H1 (cell line): ENCODE measurements at regions not wholly inside any gene's neighbourhood (a gene's known extent, or its start where the extent isn't known, plus 50 kb on each side); places are given as distances from the start of the nearest gene placed in this dataset.
A peak's percentile ranks its signal among the peaks of the same experiment; 100 is the strongest.

Experiments
- CTCF ChIA-PET: fragments of 300-600 bp; sonication (Branson Sonifier 250); formaldehyde crosslinking; loops from one replicate; lab custom pipeline; 2021; ENCODE audit not compliant: partially characterized antibody; lab: Charles Lee
- POLR2A ChIA-PET: fragments of 300-600 bp; sonication (Branson Sonifier 250); formaldehyde crosslinking; loops from one replicate; lab custom pipeline; 2021; ENCODE audit warnings: inconsistent platforms; ENCODE audit not compliant: partially characterized antibody; lab: Charles Lee
- DNase-seq, 2 experiments: peaks; one replicate each; pipeline versions ENCODE4 v3.0.0 to v3.0.0-alpha.2; 2010 to 2022; ENCODE audit warnings: low spot score in 2 of 2, low read depth in 1 of 2, mixed read lengths in 1 of 2
- FAIRE-seq: peaks from 2 replicates; lab custom pipeline; 2011; peaks lifted over from hg19 to GRCh38; lab: Jason Lieb, UNC
- H2AFZ ChIP-seq: 2 replicates; pipeline ENCODE4 v1.8.1; 2012; ENCODE audit warnings: low read length, inconsistent platforms
- H2AK5ac ChIP-seq: 2 replicates; pipeline ENCODE4 v1.6.1; 2013; ENCODE audit warnings: low read depth, low read length
- H2BK120ac ChIP-seq: replicated peaks from 2 replicates; pipeline ENCODE3; 2013; ENCODE audit warnings: low read depth, low read length, inconsistent platforms
- H2BK12ac ChIP-seq: 2 replicates; pipeline ENCODE4 v1.6.1; 2013; ENCODE audit warnings: low read depth, low read length
- H2BK15ac ChIP-seq: 2 replicates; pipeline ENCODE4 v1.6.1; 2013; ENCODE audit warnings: low read length
- H2BK20ac ChIP-seq: 2 replicates; pipeline ENCODE4 v1.6.1; 2013; ENCODE audit warnings: low read length
- H2BK5ac ChIP-seq: 2 replicates; pipeline ENCODE4 v1.6.1; 2013; ENCODE audit warnings: low read depth, low read length
- H3K14ac ChIP-seq: 2 replicates; pipeline ENCODE4 v1.6.1; 2013; ENCODE audit warnings: inconsistent platforms; ENCODE audit not compliant: insufficient read length
- H3K18ac ChIP-seq: 2 replicates; pipeline ENCODE4 v1.6.1; 2013; ENCODE audit warnings: low read length; ENCODE audit errors: extremely low read depth
- H3K23ac ChIP-seq: 2 replicates; pipeline ENCODE4 v1.6.1; 2013; ENCODE audit warnings: inconsistent platforms; ENCODE audit not compliant: insufficient read length
- H3K23me2 ChIP-seq: 2 replicates; pipeline ENCODE4 v1.6.1; 2013; ENCODE audit warnings: low read depth, low read length
- H3K27ac ChIP-seq: 2 replicates; pipeline ENCODE4 v1.6.1; 2011; ENCODE audit warnings: low read depth, low read length, inconsistent platforms
- H3K27me3 ChIP-seq, 4 experiments: replicated peaks in 1 of 4; 1 replicate in 1 of 4; 2 replicates in 3 of 4; pipeline versions ENCODE4 v1.6.1 to v1.8.1; 2011 to 2013; ENCODE audit warnings: low read length in 3 of 4, mild to moderate bottlenecking in 3 of 4, inconsistent platforms in 2 of 4, mixed read lengths in 2 of 4, moderate library complexity in 1 of 4; ENCODE audit not compliant: control insufficient read depth in 3 of 4, insufficient read depth in 3 of 4; ENCODE audit errors: extremely low read depth in 1 of 4
- H3K36me3 ChIP-seq, 4 experiments: 2 replicates each; pipeline versions ENCODE4 v1.6.1 to v1.8.1; 2011 to 2013; ENCODE audit warnings: mild to moderate bottlenecking in 4 of 4, low read length in 3 of 4, moderate library complexity in 2 of 4, control low read depth in 1 of 4, inconsistent platforms in 1 of 4; ENCODE audit not compliant: insufficient read depth in 4 of 4, control insufficient read depth in 2 of 4
- H3K4ac ChIP-seq: replicated peaks from 2 replicates; pipeline ENCODE3; 2013; ENCODE audit warnings: low read length, low read depth, mixed read lengths, inconsistent platforms; ENCODE audit not compliant: insufficient read length
- H3K4me1 ChIP-seq, 4 experiments: replicated peaks in 1 of 4; 1 replicate in 1 of 4; 2 replicates in 3 of 4; pipeline versions ENCODE4 v1.6.1 to v1.8.1; 2011 to 2013; ENCODE audit warnings: low read length in 3 of 4, inconsistent platforms in 2 of 4, mixed read lengths in 1 of 4; ENCODE audit not compliant: insufficient read depth in 4 of 4, control insufficient read depth in 3 of 4
- H3K4me2 ChIP-seq, 2 experiments: 2 replicates each; pipeline versions ENCODE4 v1.6.1 to v1.8.1; 2011 to 2013; ENCODE audit warnings: low read depth in 2 of 2, low read length in 2 of 2, control low read depth in 1 of 2, inconsistent platforms in 1 of 2, mild to moderate bottlenecking in 1 of 2; ENCODE audit not compliant: insufficient read depth in 1 of 2
- H3K4me3 ChIP-seq, 4 experiments: fragments of 200-600, 300-600 bp in 1 of 4; sonication (generic), shearing (Covaris generic), sonication (Bioruptor Twin) in 1 of 4; 2 replicates each; pipeline versions ENCODE4 v1.5.1 to v1.8.1; 2011 to 2016; ENCODE audit warnings: low read length in 4 of 4, low read depth in 3 of 4, control low read depth in 2 of 4, inconsistent platforms in 2 of 4, mild to moderate bottlenecking in 2 of 4, mixed read lengths in 1 of 4, moderate library complexity in 1 of 4; ENCODE audit not compliant: insufficient read depth in 2 of 4; ENCODE audit errors: extremely low read depth in 1 of 4
- H3K56ac ChIP-seq: replicated peaks from 2 replicates; pipeline ENCODE3; 2013; ENCODE audit warnings: low read depth, mild to moderate bottlenecking, mixed read lengths, low read length, inconsistent platforms; ENCODE audit not compliant: insufficient read length
- H3K79me1 ChIP-seq: 2 replicates; pipeline ENCODE4 v1.6.1; 2013; ENCODE audit warnings: low read depth, low read length, control low read depth
- H3K79me2 ChIP-seq, 2 experiments: 2 replicates each; pipeline versions ENCODE4 v1.6.1 to v1.8.1; 2012 to 2013; ENCODE audit warnings: low read length in 2 of 2, mild to moderate bottlenecking in 2 of 2, inconsistent platforms in 1 of 2; ENCODE audit not compliant: insufficient read depth in 2 of 2, control insufficient read depth in 1 of 2
- H3K9ac ChIP-seq, 4 experiments: replicated peaks in 1 of 4; 1 replicate in 1 of 4; 2 replicates in 3 of 4; pipeline versions ENCODE4 v1.6.1 to v1.8.1; 2011 to 2013; ENCODE audit warnings: low read depth in 3 of 4, low read length in 3 of 4, control low read depth in 2 of 4, mild to moderate bottlenecking in 2 of 4, moderate library complexity in 2 of 4, inconsistent platforms in 1 of 4; ENCODE audit errors: extremely low read depth in 1 of 4
- H3K9me3 ChIP-seq, 2 experiments: 2 replicates each; pipeline versions ENCODE4 v1.6.1 to v1.8.1; 2012 to 2013; ENCODE audit warnings: mild to moderate bottlenecking in 2 of 2, moderate library complexity in 2 of 2, control low read depth in 1 of 2, inconsistent platforms in 1 of 2, low read depth in 1 of 2, low read length in 1 of 2, mixed read lengths in 1 of 2; ENCODE audit not compliant: insufficient read depth in 2 of 2
- H4K20me1 ChIP-seq, 2 experiments: replicated peaks in 1 of 2; 2 replicates each; pipeline versions ENCODE3 to v1.8.1; 2011 to 2013; ENCODE audit warnings: inconsistent platforms in 2 of 2, low read length in 2 of 2, mild to moderate bottlenecking in 1 of 2; ENCODE audit not compliant: insufficient read depth in 2 of 2, control insufficient read depth in 1 of 2
- H4K5ac ChIP-seq: 2 replicates; pipeline ENCODE4 v1.6.1; 2013; ENCODE audit warnings: low read length, low read depth, mixed read lengths, inconsistent platforms; ENCODE audit not compliant: insufficient read length
- H4K8ac ChIP-seq: 2 replicates; pipeline ENCODE4 v1.8.0; 2013; ENCODE audit warnings: mild to moderate bottlenecking, moderate library complexity, low read length, inconsistent platforms; ENCODE audit not compliant: insufficient read depth; ENCODE audit errors: extremely low read depth
- H4K91ac ChIP-seq: replicated peaks from 2 replicates; pipeline ENCODE3; 2013; ENCODE audit warnings: low read length, mixed read lengths, inconsistent platforms; ENCODE audit not compliant: insufficient read length
- RBBP5 ChIP-seq: IDR thresholded peaks from 2 replicates; pipeline ENCODE4 v1.7.1; 2012; ENCODE audit warnings: low read depth, mild to moderate bottlenecking, inconsistent platforms, low read length, moderate library complexity, borderline replicate concordance
- SP2 ChIP-seq: IDR thresholded peaks from 2 replicates; pipeline ENCODE4 v1.6.1; 2012; ENCODE audit warnings: mild to moderate bottlenecking, low read length, inconsistent platforms
- WGBS, 2 experiments: shearing (Covaris generic) in 1 of 2; methylation state at CpG; one replicate each; pipeline versions ENCODE4 v1.1.6 to v1.1.7; 2013 to 2015; ENCODE audit warnings: low lambda C conversion rate in 2 of 2, mixed read lengths in 2 of 2, inconsistent platforms in 1 of 2, low coverage in 1 of 2, missing lambda C conversion rate in 1 of 2; ENCODE audit not compliant: insufficient replicate concordance in 2 of 2, insufficient coverage in 1 of 2, insufficient read length in 1 of 2; ENCODE audit errors: extremely low coverage in 1 of 2, missing lambda C conversion rate in 1 of 2; 5-methylcytosine and 5-hydroxymethylcytosine counted together
- TF ChIP-seq, protein P1 (sequence below), 3 experiments: IDR thresholded peaks; 1 replicate in 2 of 3; 2 replicates in 1 of 3; pipeline versions ENCODE4 v1.5.1 to v1.6.1; 2011; ENCODE audit warnings: low read length in 3 of 3, mild to moderate bottlenecking in 3 of 3, inconsistent platforms in 2 of 3, low read depth in 1 of 3, moderate library complexity in 1 of 3; ENCODE audit not compliant: insufficient read depth in 1 of 3; ENCODE audit errors: control extremely low read depth in 1 of 3

DNA sequence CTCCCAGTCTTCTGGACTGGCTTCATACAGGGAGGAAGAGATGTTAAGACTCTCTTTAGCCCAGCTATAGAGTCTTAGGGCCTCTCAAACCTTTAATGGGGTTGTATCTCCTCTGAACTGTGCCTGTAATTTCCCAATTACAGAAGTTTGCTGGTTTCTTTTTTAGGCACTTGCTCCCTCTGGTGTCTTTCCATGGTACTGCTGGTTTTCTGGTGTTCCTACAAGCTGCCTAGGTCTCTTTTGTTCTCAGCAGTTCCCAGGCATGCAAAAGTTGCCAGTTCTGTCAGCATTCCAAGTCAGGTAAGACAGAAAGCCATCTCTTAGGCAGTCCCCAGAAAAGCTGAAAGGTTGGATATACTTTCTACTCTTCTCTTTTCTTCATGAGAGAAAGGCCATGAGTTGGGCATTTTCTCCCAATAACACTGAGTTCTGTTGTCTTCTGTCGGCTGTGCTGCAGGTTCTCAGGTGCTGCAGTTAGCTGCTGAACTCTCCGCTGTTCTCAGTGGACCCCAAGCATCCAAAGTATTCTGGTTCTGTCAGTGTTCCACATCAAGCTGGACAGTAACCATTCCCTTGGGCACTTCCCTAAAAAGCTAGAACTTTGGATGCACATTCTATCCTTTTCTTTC lies 54.4 kb upstream of the EHHADH start:
- Histone ChIP-seq H2BK5ac (no peak overlapping the region), H3K4me2 (no peak overlapping the region), H2BK15ac (0 out of 2 replicates have a peak overlapping the region, but pooled peaks have one; percentile 18), H3K27ac (no peak overlapping the region), H3K4me3 (no peak overlapping the region), H3K23ac (no peak overlapping the region), H3K4ac (no peak overlapping the region), H3K56ac (no peak overlapping the region), H3K18ac (no peak overlapping the region), H3K4me1 (peaks cover 0 to 3% (median under 1%) of the 10 kb centered on the region in 4 experiments; a peak in 3 of 7 replicates), H4K91ac (no peak overlapping the region), H2AFZ (no peak overlapping the region), H4K20me1 (no peaks in the 10 kb centered on the region), H3K27me3 (no peaks in the 10 kb centered on the region), H4K8ac (no peak overlapping the region), H3K14ac (no peak overlapping the region), H3K23me2 (no peaks in the 10 kb centered on the region), H2BK12ac (no peak overlapping the region), H3K9me3 (peaks cover 7 to 13% of the 10 kb centered on the region in 2 experiments; a peak in 3 of 4 replicates), H3K36me3 (peaks cover 0 to 5% (median 0%) of the 10 kb centered on the region in 4 experiments; a peak in 1 of 8 replicates), H2AK5ac (no peak overlapping the region), H3K79me2 (no peaks in the 10 kb centered on the region), H3K79me1 (no peaks in the 10 kb centered on the region), H2BK120ac (no peak overlapping the region), H3K9ac (no peak overlapping the region), H4K5ac (no peak overlapping the region), H2BK20ac (no peak overlapping the region)
- peak; percentile 97 for FAIRE-seq
- POLR2A ChIA-PET = interaction anchor here (0.6 kb wide), 1 partner anchor 8 kb away, joined by 3 read pairs; no protein-coding TSS in a partner anchor
- peak; percentile 34 to 89 for DNase-seq
- CTCF ChIA-PET = interaction anchor here (0.6 to 2.5 kb wide), 39 partner anchors 9 to 699 kb away, joined by 3 to 12 read pairs (median 3); partner anchors contain the start of gene MAP3K13
- 95% methylated on average over 2 of the region's 2 CpGs; no CpG with 5 or more reads in 1 of the 2 experiments for WGBS, 2 experiments
- TF ChIP-seq, protein P1, sequence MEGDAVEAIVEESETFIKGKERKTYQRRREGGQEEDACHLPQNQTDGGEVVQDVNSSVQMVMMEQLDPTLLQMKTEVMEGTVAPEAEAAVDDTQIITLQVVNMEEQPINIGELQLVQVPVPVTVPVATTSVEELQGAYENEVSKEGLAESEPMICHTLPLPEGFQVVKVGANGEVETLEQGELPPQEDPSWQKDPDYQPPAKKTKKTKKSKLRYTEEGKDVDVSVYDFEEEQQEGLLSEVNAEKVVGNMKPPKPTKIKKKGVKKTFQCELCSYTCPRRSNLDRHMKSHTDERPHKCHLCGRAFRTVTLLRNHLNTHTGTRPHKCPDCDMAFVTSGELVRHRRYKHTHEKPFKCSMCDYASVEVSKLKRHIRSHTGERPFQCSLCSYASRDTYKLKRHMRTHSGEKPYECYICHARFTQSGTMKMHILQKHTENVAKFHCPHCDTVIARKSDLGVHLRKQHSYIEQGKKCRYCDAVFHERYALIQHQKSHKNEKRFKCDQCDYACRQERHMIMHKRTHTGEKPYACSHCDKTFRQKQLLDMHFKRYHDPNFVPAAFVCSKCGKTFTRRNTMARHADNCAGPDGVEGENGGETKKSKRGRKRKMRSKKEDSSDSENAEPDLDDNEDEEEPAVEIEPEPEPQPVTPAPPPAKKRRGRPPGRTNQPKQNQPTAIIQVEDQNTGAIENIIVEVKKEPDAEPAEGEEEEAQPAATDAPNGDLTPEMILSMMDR (IDR thresholded peaks at IDR 0.05; ENCODE audit: control extremely low read depth in 1 of 3, insufficient read depth in 1 of 3, low read depth in 1 of 3, low read length in 3 of 3) = peak in 2 of 3 experiments; percentile 67 to 77; a peak in 3 of 4 replicates
- no peak for TF ChIP-seq RBBP5
- no peak for TF ChIP-seq SP2
